ENCODE measurements at regions not wholly inside any gene's neighbourhood (a gene's known extent, or its start where the extent isn't known, plus 50 kb on each side); places are given as distances from the start of the nearest gene placed in this dataset.

GRCh38 chr5:117218789-117219188 lies 644.2 kb upstream of the SEMA6A start:
- TF ChIP-seq, protein P1, sequence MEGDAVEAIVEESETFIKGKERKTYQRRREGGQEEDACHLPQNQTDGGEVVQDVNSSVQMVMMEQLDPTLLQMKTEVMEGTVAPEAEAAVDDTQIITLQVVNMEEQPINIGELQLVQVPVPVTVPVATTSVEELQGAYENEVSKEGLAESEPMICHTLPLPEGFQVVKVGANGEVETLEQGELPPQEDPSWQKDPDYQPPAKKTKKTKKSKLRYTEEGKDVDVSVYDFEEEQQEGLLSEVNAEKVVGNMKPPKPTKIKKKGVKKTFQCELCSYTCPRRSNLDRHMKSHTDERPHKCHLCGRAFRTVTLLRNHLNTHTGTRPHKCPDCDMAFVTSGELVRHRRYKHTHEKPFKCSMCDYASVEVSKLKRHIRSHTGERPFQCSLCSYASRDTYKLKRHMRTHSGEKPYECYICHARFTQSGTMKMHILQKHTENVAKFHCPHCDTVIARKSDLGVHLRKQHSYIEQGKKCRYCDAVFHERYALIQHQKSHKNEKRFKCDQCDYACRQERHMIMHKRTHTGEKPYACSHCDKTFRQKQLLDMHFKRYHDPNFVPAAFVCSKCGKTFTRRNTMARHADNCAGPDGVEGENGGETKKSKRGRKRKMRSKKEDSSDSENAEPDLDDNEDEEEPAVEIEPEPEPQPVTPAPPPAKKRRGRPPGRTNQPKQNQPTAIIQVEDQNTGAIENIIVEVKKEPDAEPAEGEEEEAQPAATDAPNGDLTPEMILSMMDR (IDR thresholded peaks at IDR 0.05; ENCODE audit: low read depth, low read length), result no peak
- no peak for DNase-seq (ENCODE audit: low read depth in 2 of 2)
- H3K4me3 ChIP-seq (replicated peaks in 1 of 2; ENCODE audit: low read depth in 2 of 2, low read length in 2 of 2), result no peak overlapping the region

- DNase-seq (ENCODE audit: low read depth in 2 of 2), result no peak
- TF ChIP-seq, protein P1 (IDR thresholded peaks at IDR 0.05; ENCODE audit: low read depth, low read length), result no peak
- no peak overlapping the region for H3K4me3 ChIP-seq (replicated peaks in 1 of 2; ENCODE audit: low read depth in 2 of 2, low read length in 2 of 2)
Measured at GRCh38 chr5:117212866-117213265, 638.2 kb upstream of the SEMA6A start.

DNA sequence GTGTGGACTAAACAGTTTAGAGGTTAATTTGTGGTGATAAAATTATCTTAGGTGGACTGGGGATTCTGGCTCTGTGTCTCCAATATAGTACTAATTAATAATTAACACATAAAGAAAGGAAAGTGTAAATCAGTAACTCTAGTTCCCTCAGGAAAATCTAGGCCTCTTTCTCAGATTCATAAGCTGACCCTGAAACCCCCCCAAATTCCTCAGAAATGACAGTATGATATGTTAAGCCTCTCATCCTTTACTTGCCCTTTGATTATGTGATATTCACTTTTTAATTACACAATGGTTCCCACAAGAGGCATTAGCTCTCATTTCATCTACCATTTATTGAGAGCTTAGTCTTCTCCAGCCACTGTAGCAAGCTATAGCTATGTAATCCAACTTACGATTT lies 636.2 kb upstream of the SEMA6A start:
- no peak overlapping the region for H3K4me3 ChIP-seq (replicated peaks in 1 of 2; ENCODE audit: low read depth in 2 of 2, low read length in 2 of 2)
- DNase-seq (ENCODE audit: low read depth in 2 of 2), result no peak
- TF ChIP-seq, protein P1 (IDR thresholded peaks at IDR 0.05; ENCODE audit: low read depth, low read length), result no peak

DNA sequence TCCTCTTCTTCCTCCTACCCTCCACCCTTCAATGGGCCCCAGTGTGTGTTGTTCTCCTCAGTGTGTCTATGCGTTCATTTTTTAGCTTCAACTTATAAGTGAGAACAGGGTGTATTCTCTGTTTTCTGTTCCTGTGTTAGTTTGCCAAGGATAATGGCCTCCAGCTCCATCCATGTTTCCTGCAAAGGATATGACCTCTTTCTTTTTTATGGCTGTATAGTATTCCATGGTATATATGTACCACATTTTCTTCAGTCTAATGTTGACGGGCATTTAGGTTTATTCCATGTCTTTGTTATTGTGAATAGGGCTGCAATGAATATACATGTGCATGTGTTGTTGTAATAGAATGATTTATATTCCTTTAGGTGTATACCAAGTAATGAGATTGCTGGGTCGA lies 634.9 kb upstream of the SEMA6A start:
- TF ChIP-seq, protein P1 (IDR thresholded peaks at IDR 0.05; ENCODE audit: low read depth, low read length), result no peak
- no peak overlapping the region for H3K4me3 ChIP-seq (replicated peaks in 1 of 2; ENCODE audit: low read depth in 2 of 2, low read length in 2 of 2)
- DNase-seq (ENCODE audit: low read depth in 2 of 2), result no peak

DNA sequence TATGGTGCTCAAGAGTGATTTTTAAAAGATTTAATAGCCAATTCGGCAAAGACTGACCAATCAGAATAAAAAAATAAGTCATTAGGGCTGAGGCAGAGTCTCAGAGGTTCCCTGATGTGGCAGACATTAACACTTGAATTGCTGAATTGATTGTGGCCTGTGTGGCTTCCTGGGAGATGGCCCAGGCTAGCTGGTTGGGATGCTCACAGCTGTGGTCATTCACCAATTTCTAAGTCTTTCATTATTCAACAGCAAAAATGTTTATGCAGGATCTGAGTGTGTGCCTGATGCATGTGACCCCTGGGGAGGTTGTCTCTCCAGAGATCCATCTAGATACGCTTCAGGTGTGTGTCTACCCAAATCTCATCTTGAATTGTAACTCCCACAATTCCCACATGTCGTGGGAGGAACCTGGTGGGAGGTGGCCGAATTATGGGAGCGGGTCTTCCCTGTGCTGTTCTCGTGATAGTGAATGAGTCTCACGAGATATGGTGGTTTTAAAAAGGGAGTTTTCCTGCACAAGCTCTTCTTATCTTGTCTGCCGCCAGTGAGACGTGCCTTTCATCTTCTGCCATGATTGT lies 632.6 kb upstream of the SEMA6A start:
- no peak overlapping the region for H3K4me3 ChIP-seq (replicated peaks in 1 of 2; ENCODE audit: low read depth in 2 of 2, low read length in 2 of 2)
- TF ChIP-seq, protein P1 (IDR thresholded peaks at IDR 0.05; ENCODE audit: low read depth, low read length), result no peak
- DNase-seq (ENCODE audit: low read depth in 2 of 2), result no peak

GRCh38 chr5:117205894-117206293 lies 631.3 kb upstream of the SEMA6A start:
- H3K4me3 ChIP-seq (replicated peaks in 1 of 2; ENCODE audit: low read depth in 2 of 2, low read length in 2 of 2), result no peak overlapping the region
- TF ChIP-seq, protein P1 (IDR thresholded peaks at IDR 0.05; ENCODE audit: low read depth, low read length), result no peak
- DNase-seq (ENCODE audit: low read depth in 2 of 2), result no peak
